ENCODE measurements at regions not wholly inside any gene's neighbourhood (a gene's known extent, or its start where the extent isn't known, plus 50 kb on each side); places are given as distances from the start of the nearest gene placed in this dataset.
"Not testable (repeated sequence)": the region's sequence is repeated elsewhere in the genome, so short reads cannot be mapped to it uniquely, and the experiment has no call there.

- DNase-seq (ENCODE audit: low read depth), result no peak
Observed at GRCh38 chr13:68644611-68645010, 1414.5 kb upstream of the PCDH9 start.

- DNase-seq (ENCODE audit: low read depth), result no peak
Observed at GRCh38 chr13:68636784-68637183, 1406.6 kb upstream of the PCDH9 start.

GRCh38 chr13:68628994-68629393 lies 1398.9 kb upstream of the PCDH9 start:
- DNase-seq (ENCODE audit: low read depth), result no peak

- no peak for DNase-seq (ENCODE audit: low read depth)
Observed at GRCh38 chr13:68627379-68627778, 1397.2 kb upstream of the PCDH9 start.

GRCh38 chr13:68616600-68617222 lies 1386.6 kb upstream of the PCDH9 start:
- no peak for DNase-seq (ENCODE audit: low read depth)

- no peak for DNase-seq (ENCODE audit: low read depth)
Observed at GRCh38 chr13:68609661-68610060, 1379.5 kb upstream of the PCDH9 start.

GRCh38 chr13:68608147-68608546 lies 1378.0 kb upstream of the PCDH9 start:
- no peak for DNase-seq (ENCODE audit: low read depth)

GRCh38 chr13:68597641-68598040 lies 1367.5 kb upstream of the PCDH9 start:
- no peak for DNase-seq (ENCODE audit: low read depth)

- no peak for DNase-seq (ENCODE audit: low read depth)
Observed at GRCh38 chr13:68588623-68589022, 1358.5 kb upstream of the PCDH9 start.

- DNase-seq (ENCODE audit: low read depth), result no peak
Observed at GRCh38 chr13:68584776-68585175, 1354.6 kb upstream of the PCDH9 start.

GRCh38 chr13:68574053-68574452 lies 1343.9 kb upstream of the PCDH9 start:
- DNase-seq (ENCODE audit: low read depth), result no peak

GRCh38 chr13:68551701-68552522 lies 1321.8 kb upstream of the PCDH9 start:
- DNase-seq (ENCODE audit: low read depth), result no peak

- no peak for DNase-seq (ENCODE audit: low read depth)
Observed at GRCh38 chr13:68550330-68550729, 1320.2 kb upstream of the PCDH9 start.

- DNase-seq (ENCODE audit: low read depth), result no peak
Observed at GRCh38 chr13:68540244-68540643, 1310.1 kb upstream of the PCDH9 start.

- DNase-seq (ENCODE audit: low read depth), result no peak
Observed at GRCh38 chr13:68535329-68535728, 1305.2 kb upstream of the PCDH9 start.

- DNase-seq (ENCODE audit: low read depth), result not testable (repeated sequence)
Observed at GRCh38 chr13:68527167-68527566, 1297.0 kb upstream of the PCDH9 start.

GRCh38 chr13:68523838-68524424 lies 1293.8 kb upstream of the PCDH9 start:
- DNase-seq (ENCODE audit: low read depth), result no peak

GRCh38 chr13:68522184-68522583 lies 1292.0 kb upstream of the PCDH9 start:
- DNase-seq (ENCODE audit: low read depth), result no peak

GRCh38 chr13:68509734-68510621 lies 1279.8 kb upstream of the PCDH9 start:
- DNase-seq (ENCODE audit: low read depth), result no peak

- no peak for DNase-seq (ENCODE audit: low read depth)
Observed at GRCh38 chr13:68506888-68507551, 1276.9 kb upstream of the PCDH9 start.

GRCh38 chr13:68490594-68490993 lies 1260.5 kb upstream of the PCDH9 start:
- no peak for DNase-seq (ENCODE audit: low read depth)

GRCh38 chr13:68481130-68481529 lies 1251.0 kb upstream of the PCDH9 start:
- no peak for DNase-seq (ENCODE audit: low read depth)
